Limb (tissue), 2 donors: ENCODE measurements at regions not wholly inside any gene's neighbourhood (a gene's known extent, or its start where the extent isn't known, plus 50 kb on each side); places are given as distances from the start of the nearest gene placed in this dataset.

Experiments used
- DNase-seq, 2 donors: peaks; one replicate each; pipeline ENCODE4 v3.0.0-alpha.2; 2016; ENCODE audit errors: extremely low spot score in 2 of 2

- no peak for DNase-seq
Measured at GRCh38 chr13:72246396-72246795, 379.4 kb upstream of the DACH1 start.

DNA sequence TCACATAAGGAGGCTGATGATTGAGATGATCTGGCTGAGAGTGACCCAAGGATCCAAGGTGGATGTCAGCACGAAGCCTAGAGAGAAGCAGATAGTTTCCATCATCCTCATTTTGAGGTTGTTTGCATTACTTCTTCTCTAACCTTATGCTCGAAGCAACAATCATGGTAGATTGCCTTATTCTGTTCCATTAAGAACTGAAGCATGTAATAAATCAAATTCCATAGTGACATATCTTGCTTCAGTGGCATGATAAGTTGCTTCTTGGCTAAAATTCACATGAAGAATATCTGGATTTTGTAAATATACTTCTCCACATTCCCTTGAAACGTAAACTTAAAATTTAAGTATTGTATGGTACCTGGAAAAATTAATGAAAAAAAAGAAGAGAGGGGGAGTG is 377.8 kb upstream of the DACH1 start:
- no peak for DNase-seq

DNA sequence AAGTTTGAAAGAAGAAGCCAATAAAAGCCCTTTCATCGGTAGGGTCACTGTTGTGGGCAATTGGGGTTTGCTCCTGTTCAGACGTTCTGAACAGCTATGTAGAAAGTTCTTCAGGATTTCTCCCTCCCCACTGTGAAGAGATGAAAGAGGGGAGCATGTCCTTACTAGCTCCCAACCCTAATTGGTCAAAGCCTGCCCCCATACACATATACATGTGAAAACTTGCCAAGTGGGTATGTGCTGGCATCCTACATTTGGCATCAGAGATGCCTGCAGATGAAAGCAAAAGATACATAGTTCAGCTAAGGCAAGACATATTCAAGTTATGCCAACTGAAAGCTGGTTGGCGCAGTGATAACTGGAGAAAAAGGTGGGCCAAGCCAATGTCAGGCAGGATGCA is 363.1 kb upstream of the DACH1 start:
- DNase-seq, result no peak

- DNase-seq, result no peak
Measured at GRCh38 chr13:72229067-72229466, 362.1 kb upstream of the DACH1 start.

- DNase-seq, result peak in 1 of 2 donors; percentile 29
Measured at GRCh38 chr13:72221276-72221962, 354.4 kb upstream of the DACH1 start.

- DNase-seq, result no peak
Measured at GRCh38 chr13:72218966-72219365, 352.0 kb upstream of the DACH1 start.

- no peak for DNase-seq
Measured at GRCh38 chr13:72217142-72217541, 350.1 kb upstream of the DACH1 start.

DNA sequence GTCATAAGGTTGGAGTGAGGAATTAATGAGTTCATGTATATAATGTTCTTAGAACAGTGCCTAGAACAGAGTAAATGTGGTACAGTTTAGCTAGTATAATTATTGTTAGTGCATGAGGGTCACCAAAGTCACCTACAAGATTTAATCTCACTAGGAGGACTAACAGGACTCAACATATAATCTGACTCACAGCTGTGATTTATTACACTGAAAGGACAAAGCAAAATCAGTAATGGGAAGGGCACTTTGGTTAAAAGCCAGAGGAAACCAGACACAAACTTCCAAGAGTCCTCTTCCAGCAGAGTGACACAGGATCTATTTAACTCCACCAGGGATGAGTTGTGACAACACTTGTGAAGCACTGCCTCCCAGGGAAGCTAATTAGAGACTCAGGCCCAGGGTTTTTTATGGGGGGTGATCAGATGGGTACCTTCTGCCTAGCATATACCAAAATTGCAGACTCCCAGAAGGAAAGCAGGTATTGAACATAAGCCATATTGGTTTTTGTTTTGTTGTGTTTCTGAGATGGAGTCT is 341.2 kb upstream of the DACH1 start:
- no peak for DNase-seq

GRCh38 chr13:72205773-72206172 is 338.8 kb upstream of the DACH1 start:
- DNase-seq, result no peak

- DNase-seq, result no peak
Measured at GRCh38 chr13:72204291-72204690, 337.3 kb upstream of the DACH1 start.

DNA sequence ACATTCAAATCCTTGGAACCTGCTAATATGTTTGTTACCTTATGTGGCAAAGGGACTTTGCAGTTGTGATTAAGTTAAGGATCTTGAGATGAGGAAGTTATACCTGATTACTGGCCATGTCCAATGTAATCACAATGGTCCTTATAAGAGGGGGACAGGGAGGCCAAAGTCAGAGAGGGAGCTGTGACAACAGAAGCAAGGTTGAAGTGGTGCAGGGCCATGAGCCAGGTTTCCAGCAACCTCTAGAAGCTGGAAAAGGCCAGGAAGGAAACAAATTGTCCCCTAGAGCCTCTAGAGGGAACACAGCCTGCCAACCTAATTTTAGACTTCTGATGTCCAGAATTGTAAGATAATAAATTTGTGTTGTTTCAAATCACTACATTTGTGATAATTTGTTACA is 334.7 kb upstream of the DACH1 start:
- no peak for DNase-seq

DNA sequence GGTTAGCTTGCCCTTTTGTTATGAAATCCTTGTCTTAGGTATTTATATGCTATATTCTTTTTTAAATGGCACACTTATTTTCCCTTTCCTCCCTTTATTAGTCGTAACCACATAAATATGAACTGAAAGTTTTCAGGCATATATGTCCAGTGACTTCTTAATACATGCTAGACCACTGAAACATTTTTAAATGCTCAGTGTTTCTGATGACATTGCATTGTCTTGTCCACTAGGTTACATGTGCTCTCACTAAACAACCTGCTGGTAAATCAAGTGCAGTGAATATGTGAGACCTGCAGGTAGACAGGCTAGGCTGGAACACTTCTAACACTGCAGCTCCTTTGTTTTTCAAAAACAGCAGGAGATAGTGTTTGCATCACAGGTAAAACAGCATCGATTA is 332.6 kb upstream of the DACH1 start:
- no peak for DNase-seq

GRCh38 chr13:72198967-72199560 is 332.1 kb upstream of the DACH1 start:
- no peak for DNase-seq

DNA sequence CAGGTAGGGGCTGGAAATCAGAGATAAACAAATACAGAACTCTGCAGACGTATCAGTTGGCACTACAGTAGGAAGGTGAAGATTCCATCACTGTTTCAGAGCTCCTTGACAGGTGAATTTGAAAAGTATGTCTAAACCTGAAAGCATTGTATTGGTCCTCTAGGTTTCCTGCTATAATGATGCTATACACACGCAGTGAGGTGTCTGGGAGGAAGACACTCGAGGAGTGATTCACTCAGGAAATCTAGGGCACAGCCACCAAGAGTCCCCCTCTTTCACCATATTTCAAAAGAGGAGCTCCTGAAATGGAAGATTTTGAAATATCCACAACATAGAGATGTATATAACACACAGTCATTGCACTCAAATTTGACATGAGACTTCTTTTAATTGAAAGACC is 331.0 kb upstream of the DACH1 start:
- no peak for DNase-seq

- no peak for DNase-seq
Measured at GRCh38 chr13:72195044-72195704, 328.2 kb upstream of the DACH1 start.

GRCh38 chr13:72194523-72194922 is 327.5 kb upstream of the DACH1 start:
- no peak for DNase-seq

DNA sequence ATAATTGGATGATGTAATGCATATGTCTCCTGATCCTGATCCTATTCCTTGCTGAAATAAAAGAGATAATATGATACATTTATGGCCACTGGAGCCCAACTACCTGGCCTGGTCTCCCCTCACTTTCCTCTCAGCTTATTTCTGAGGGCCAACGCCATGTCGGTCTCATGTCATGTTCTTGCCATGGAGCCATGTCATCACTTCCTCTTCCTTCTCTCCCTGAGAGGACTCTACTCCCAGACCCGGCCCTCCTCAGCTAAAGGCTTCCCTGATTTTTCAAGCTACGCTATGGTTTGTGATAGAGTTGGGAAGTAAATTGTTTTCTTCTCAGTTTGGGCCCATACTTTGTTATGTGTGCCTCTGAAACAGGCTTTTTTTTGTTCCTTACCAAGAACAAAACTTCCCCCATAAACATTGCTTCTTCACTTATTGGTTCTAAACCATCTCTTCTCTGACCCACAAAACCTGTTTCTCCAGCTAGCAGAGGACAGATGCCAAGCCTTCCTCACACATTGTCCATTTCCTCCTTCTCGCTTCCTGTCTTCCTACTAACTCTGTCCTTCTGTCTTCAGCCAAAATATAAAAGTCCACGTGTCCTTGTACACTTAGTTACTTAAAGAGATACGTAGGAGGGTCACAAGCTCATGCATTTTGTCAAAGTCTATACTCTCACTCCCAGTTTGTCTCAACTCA is 319.9 kb upstream of the DACH1 start:
- DNase-seq, result no peak

DNA sequence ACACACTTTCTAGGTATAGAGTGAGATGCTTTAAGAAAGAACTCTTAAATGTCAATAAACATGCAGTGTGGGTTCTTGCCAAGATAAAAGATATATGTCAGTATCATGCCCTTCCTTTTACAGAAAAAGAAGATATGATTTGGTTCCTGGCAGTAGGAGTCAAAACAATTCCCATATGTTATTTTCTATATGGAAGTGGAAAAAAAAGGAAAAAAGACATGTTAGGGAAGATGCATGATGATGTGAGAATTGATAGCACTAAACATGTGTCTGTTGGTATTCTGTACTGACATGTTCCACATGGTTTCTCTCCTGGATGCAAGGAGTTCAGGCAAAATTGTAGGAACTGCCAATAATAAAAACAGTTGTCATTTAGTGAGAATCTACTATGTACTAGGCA is 318.8 kb upstream of the DACH1 start:
- no peak for DNase-seq

GRCh38 chr13:72181661-72182060 is 314.7 kb upstream of the DACH1 start:
- DNase-seq, result no peak

- DNase-seq, result no peak
Measured at GRCh38 chr13:72180253-72180952, 313.4 kb upstream of the DACH1 start.

GRCh38 chr13:72174549-72174948 is 307.5 kb upstream of the DACH1 start:
- no peak for DNase-seq

GRCh38 chr13:72170571-72170970 is 303.6 kb upstream of the DACH1 start:
- no peak for DNase-seq
